GM19324 (cell line): ENCODE measurements at regions not wholly inside any gene's neighbourhood (a gene's known extent, or its start where the extent isn't known, plus 50 kb on each side); places are given as distances from the start of the nearest gene placed in this dataset.

Experiments used
- ATAC-seq: cut with Tn5 transposase; IDR thresholded peaks from one replicate; pipeline ENCODE4 v1.9.1; 2021; ENCODE audit warnings: mild to moderate bottlenecking, moderate library complexity; ENCODE audit not compliant: unreplicated experiment, low FRiP score

GRCh38 chr10:128516180-128516579 is 390.0 kb upstream of the MKI67 start:
- no peak for ATAC-seq

DNA sequence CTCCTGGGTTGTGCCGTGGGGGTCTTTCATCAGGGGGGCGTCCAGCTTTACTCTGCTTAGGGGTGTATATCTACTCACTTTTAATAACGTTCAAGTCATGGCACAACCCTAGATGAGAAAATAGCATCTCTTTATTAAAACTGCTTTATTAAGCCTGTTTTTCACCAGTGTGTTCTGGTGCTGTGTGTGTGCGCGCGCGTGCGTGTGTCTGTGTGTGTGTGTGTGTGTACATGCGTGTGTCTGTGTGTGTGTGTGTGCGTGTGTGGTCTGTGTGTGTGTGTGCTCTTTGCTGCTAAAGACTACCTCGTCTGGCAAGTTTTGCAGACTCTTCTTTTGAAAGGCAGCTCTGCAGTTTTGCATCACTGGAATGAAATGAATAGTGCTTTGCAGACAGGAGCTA is 390.9 kb upstream of the MKI67 start:
- no peak for ATAC-seq

DNA sequence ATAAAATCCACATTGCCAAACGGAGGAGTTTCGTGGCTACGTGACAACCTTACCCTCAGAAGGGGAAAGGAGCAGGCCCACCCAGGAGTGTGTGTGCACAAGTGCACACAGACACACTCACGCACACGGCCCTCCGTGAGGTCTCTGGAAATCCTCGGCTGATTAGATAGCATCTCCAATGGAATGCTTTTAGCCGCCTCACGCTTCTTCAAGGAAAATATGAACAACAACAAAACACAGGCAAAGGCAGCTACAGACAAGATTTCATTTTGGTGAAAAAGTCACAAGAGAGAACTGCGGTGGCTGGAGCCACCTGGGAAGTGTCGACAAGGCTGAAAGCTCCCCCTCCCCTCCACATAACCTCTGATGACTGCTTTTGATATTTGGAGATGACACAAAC is 391.8 kb upstream of the MKI67 start:
- ATAC-seq: no peak

DNA sequence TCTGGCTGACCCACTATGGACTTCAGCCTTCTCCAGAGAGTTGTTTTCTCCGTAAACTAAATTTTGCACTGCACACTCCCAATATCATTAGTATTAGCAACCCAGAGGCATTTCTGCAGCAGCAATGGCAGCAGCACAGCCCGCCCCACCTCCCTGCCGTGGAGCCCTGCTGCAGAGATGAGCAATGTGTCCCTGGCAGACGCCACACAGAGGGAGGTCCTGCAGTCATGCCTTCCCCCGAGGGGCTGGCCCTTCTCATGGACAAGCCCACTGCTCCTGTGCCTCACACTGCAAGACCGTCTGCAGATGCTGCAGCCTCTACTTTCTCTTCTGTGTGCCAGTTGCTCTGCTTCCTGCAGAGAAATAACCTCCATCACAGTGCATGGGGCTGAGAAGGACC is 393.4 kb upstream of the MKI67 start:
- ATAC-seq: no peak

- ATAC-seq: no peak
These were observed 394.1 kb upstream of the MKI67 start for GRCh38 chr10:128520211-128520815.

DNA sequence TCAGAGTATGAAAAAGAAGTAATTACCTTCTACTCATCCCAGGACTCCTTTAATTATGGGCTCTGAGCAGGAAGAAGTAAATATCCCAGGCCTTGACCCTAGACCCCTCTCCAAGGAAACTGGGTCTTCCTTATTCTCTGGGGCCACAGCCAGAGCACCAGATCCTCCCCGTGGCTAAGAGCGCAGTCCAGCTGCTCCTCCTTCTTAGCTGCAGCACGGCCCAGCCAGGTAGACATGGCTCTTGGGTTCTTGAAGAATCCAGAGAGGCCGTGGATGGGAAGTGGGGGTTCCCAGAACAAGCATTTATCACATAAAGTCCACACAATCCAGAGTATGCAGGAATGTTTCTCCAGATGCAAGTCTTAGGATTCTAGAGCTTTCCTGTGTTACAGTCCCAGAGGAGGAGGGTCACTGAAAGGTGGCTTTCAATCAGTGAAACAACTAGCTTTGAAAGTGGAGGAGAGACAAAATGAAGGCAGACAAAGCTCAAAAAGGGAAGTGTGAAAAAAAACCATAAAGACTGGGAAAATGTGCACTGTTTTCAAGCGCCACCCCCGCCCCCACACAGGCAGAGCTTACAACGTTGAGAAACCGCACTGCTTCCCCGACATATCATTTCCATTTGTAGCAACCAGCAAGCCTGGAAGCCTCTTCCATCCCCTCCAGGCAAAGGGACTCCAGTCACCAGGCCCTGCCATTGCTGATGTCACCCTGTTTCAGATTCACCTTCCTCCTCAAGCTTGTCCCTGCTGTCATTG is 396.5 kb upstream of the MKI67 start:
- no peak for ATAC-seq

GRCh38 chr10:128525444-128525843 is 399.2 kb upstream of the MKI67 start:
- ATAC-seq: no peak

GRCh38 chr10:128525936-128526335 is 399.7 kb upstream of the MKI67 start:
- no peak for ATAC-seq

DNA sequence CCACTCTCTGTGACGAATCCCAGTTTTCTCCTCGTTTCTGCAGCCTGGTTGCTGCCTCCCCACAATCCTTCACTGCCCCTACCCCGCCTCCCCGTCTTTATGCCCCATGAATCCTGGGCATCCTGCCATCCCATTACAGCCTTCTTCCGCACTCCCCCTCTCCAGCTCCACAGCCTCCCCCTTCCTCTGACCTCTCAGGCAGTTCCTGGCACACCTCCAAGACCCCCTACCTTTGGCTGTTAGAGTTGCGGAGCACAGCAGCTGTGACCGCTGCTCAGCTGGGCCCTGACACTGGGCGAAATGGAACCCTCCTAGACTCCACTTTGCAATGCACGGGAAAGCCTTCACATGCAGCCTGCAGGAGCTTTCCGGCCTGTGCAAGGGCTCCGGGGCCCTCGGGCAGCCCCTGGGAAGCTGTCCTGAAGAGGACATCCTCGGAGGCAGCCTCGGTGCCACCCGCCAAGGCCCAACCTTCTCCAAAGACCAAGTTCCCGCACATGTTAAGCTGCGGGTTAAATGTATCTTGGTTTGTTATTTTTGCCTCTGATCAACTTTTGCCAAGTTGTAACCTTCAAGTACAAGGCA is 400.7 kb upstream of the MKI67 start:
- ATAC-seq: no peak

DNA sequence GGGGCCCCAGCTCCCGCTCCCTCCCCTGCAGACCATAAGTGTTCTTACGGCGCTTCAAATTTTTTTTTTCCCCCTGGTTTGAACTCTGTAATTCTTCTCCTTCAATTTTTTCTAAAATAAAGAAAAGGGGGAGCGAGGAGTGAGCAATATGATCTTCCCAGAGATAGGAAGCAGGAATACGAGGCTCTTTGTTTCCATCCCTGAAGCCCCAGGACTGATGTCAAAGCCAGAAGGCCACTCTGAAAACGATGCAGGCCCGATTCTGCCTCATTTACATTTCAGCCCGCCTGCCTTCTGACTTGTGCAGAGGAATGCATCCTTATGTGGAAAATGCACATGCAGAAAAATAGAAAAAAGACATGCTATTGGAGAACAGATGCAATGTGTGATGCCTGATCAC is 401.5 kb upstream of the MKI67 start:
- no peak for ATAC-seq

DNA sequence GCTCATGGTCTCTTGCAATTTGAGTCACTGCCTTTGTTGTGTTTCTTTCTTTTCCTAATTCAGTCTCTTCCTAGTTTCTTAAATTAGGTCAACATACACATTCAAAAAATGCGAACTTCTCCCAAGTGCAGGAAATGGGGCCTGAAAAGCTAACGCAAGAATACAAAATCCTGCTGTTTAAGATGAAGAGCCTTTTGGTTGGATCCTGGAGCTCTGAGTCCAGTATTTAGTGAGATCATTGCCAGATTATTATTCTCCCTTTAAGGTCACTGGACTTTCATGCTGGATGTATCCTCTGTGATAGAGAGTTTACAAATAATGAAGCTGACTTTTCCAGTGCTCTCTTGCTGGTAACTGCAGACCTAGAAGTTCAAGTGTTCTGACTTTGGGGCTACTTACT is 401.9 kb upstream of the MKI67 start:
- no peak for ATAC-seq

GRCh38 chr10:128528781-128529180 is 402.6 kb upstream of the MKI67 start:
- no peak for ATAC-seq

DNA sequence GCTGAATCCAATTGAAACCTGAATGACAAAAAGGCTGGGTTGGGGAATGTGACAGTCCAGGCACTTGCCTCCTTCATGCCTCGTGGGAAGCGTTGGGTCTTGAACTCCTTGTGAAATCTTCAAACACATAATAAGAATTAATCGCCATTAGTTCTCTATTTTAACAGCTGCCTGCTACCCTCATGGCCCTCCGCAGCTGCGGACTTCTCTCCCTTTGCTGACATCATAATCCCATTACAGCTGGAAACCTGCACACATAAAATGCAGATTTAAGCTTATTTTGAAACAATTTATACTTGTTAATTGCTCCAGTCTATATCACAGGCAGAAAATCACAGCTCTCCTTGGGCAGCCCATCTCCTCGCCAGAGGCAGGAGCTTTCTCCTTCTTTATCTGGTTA is 403.0 kb upstream of the MKI67 start:
- ATAC-seq: no peak

DNA sequence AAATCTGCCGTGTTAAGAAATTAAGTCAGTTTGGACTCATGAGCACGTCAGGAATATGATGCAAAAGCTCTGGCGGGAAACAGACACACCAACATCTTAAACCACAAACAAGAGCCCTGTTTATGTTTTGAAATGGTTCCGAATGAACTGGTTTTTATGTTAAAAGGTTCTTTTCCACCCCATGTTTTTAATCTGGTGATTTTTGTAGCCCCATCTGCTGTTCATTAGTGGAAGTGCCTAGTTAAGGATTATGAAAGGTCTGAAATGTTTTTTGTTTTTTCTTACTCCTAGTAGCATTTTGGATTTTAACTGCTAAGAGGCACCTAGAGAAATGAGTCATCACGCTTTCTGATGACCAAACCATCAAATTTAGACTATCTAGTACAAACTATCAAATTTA is 404.1 kb upstream of the MKI67 start:
- no peak for ATAC-seq

GRCh38 chr10:128530946-128531345 is 404.7 kb upstream of the MKI67 start:
- ATAC-seq: no peak

GRCh38 chr10:128534686-128535085 is 408.5 kb upstream of the MKI67 start:
- ATAC-seq: no peak

DNA sequence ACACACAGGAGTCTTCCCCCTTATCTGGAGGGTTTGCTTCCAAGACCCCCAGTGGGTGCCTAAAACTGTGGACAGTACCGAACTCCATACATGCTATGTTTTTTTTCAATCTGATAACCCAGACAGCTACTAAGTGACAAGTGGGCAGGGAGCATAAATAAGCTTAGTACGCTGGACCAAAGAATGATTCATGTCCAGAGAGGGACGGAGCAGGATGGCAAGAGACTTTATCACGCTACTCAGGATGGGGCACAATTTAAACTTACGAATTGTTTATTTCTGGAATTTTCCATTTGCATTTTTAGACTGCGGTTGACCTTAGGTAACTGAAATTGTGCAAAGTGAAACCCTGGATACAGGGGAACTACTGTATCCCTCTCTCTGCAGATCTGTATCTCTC is 410.0 kb upstream of the MKI67 start:
- no peak for ATAC-seq

DNA sequence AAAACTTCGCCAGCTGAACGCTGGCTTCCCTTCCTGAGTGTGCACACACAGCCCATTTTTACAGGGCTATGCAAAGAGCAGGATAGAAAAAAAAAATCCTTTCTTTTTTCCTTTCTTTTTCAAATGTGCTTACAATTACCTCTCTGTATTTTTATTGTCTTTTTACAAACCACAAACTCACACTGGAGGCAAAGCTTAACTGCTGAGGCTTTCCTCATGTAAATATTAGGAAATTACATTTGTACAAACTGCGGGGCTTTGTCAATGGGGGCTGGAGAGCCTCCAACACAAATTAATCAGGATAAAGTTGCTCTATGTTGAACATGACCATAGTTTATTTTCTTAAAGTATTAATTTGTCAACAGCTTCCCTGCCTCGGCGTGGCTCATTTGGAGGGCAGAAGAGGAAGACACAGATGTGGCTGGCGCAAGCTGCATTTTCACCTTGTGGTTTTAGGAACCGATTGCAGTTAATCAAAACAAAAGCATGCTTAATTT is 411.7 kb upstream of the MKI67 start:
- no peak for ATAC-seq

- no peak for ATAC-seq
These were observed 412.4 kb upstream of the MKI67 start for GRCh38 chr10:128538671-128539070.

- ATAC-seq: no peak
These were observed 413.4 kb upstream of the MKI67 start for GRCh38 chr10:128539510-128540127.

DNA sequence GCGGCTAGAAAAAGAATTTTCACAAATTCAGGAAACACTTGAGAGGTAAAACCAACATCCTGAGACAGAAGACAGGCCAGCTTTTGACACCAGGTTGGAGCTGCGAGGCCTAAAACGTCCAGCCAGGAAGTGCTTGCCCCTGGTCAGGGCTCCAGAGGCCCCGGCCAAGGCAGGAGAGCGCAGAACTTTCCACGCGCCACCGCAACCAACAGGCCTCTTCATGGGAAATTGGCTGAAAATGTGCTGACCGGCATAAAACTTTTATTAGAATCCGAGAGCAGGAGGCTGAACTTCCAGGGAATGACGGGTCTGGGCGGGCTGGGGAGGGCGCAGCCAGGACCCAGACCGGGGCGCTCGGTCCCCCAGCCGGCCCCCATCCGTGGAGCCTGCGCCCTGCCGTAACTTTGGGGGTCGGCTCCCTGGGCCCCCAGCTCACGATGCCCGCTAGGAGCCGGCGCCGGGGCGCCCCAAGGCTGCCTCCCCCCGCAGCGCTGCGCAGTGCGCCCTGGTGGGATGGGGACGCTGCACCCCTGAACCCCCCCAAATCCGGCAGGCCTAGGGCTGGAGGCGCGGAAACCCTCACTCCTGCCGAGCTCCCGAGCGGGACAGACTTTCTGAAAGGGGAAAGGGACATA is 414.0 kb upstream of the MKI67 start:
- no peak for ATAC-seq
